ENCODE measurements at regions not wholly inside any gene's neighbourhood (a gene's known extent, or its start where the extent isn't known, plus 50 kb on each side); places are given as distances from the start of the nearest gene placed in this dataset.

DNA sequence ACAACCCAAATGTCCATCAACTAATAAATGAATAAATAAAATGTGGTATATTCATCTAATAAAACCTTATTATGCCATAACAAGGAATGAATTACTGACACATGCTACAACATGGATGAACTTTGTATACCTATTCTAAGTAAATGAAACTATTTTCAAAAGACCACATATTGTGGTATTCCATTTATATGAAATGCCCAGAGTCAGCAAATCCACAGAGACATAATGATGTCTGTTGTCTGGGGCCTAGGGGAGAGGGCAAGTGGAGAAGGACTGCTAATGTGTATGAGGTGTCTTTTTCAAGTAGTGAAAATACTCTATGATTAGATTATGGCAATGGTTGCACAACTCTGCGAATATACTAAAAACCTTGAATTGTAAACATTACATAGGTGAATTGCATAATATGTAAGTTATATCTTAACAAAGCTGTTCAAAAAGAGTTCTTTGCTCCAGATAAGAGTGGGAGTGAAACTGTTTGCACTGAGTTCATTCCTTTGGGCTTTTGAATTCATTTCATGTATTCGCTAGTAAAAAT is 464.2 kb downstream of the NUF2 start:
- no TSS peak for BruUV-seq (replicated peaks)
- Histone ChIP-seq H3K9ac (ENCODE audit: low read depth, low read length) (no peak overlapping the region), H2BK5ac (ENCODE audit: low read depth, low read length, poor library complexity, severe bottlenecking) (no peak overlapping the region), H2BK20ac (ENCODE audit: low read depth, low read length) (no peak overlapping the region), H2AK5ac (ENCODE audit: low read depth, low read length) (no peak overlapping the region), H4K91ac (ENCODE audit: insufficient read depth, low read depth, low read length) (no peak overlapping the region), H3K18ac (ENCODE audit: low read depth, low read length) (no peak overlapping the region), H3K56ac (ENCODE audit: extremely low read depth, insufficient read depth, low read length) (no peak overlapping the region), H3K36me3 (ENCODE audit: control insufficient read depth, insufficient read depth, low read length) (no peaks in the 10 kb centered on the region), H2AK9ac (replicated peaks; ENCODE audit: low read depth, low read length, poor library complexity) (no peak overlapping the region), H4K20me1 (ENCODE audit: insufficient read depth, low read length) (no peaks in the 10 kb centered on the region), H3K9me1 (ENCODE audit: insufficient read depth, low read length) (no peaks in the 10 kb centered on the region), H3K4me1 (ENCODE audit: control insufficient read depth, insufficient read depth, low read length) (no peaks in the 10 kb centered on the region), H3K27ac (ENCODE audit: insufficient read depth, low read length) (no peak overlapping the region), H2AFZ (replicated peaks; ENCODE audit: low read length, poor library complexity) (no peak overlapping the region), H3K4ac (ENCODE audit: low read depth, low read length) (no peak overlapping the region), H4K8ac (ENCODE audit: low read depth in 2 of 2, low read length in 2 of 2) (no peak overlapping the region), H3K23ac (ENCODE audit: low read depth, low read length) (no peak overlapping the region), H3K14ac (replicated peaks; ENCODE audit: low read depth, low read length) (no peak overlapping the region), H2BK15ac (ENCODE audit: low read depth, low read length) (no peak overlapping the region), H3K79me1 (ENCODE audit: low read depth in 1 of 2, low read length in 2 of 2) (no peaks in the 10 kb centered on the region), H3K4me3 (ENCODE audit: insufficient read depth, low read depth, low read length) (no peak overlapping the region), H3K9me3 (ENCODE audit: control insufficient read depth, insufficient read depth, low read length) (no peaks in the 10 kb centered on the region), H3K4me2 (ENCODE audit: low read depth, low read length) (no peak overlapping the region), H4K5ac (ENCODE audit: low read depth, low read length) (no peak overlapping the region), H3K27me3 (ENCODE audit: control insufficient read depth, insufficient read depth, low read length) (no peaks in the 10 kb centered on the region), H2BK120ac (ENCODE audit: low read depth, low read length) (no peak overlapping the region)
- ATAC-seq (ENCODE audit: low read depth) (no peak), DNase-seq (no peak)
- POLR2A ChIA-PET (ENCODE audit: unreplicated experiment), result no interaction called here
- CTCF ChIA-PET, result no interaction called here
- TF ChIP-seq RCOR1 (IDR thresholded peaks at IDR 0.05; ENCODE audit: insufficient replicate concordance, low read length), result no peak
- no peak for TF ChIP-seq RAD21 (IDR thresholded peaks at IDR 0.05; ENCODE audit: low read length)
- no peak for TF ChIP-seq POLR2A (IDR thresholded peaks at IDR 0.05; ENCODE audit: low read depth, low read length)
- TF ChIP-seq MXI1 (IDR thresholded peaks at IDR 0.05; ENCODE audit: borderline replicate concordance, low read depth, low read length), result no peak
- no peak for TF ChIP-seq BHLHE40 (IDR thresholded peaks at IDR 0.05; ENCODE audit: low read depth, low read length)
- dilution Hi-C loops (cut with HindIII; ENCODE audit: low sequenced_read_pairs, unreplicated experiment), result no loop called here
- intact Hi-C loops (cut with micrococcal nuclease), result no loop called here
- WGBS, 2 experiments (ENCODE audit: extremely low coverage in 2 of 2, insufficient read length in 1 of 2), result no CpG with 5 or more reads among the region's 2 CpGs
- in situ Hi-C loops (cut with MboI; ENCODE audit: low sequenced_read_pairs), result no loop called here

All from IMR-90 (cell line).